ENCODE measurements at regions not wholly inside any gene's neighbourhood (a gene's known extent, or its start where the extent isn't known, plus 50 kb on each side); places are given as distances from the start of the nearest gene placed in this dataset.

DNA sequence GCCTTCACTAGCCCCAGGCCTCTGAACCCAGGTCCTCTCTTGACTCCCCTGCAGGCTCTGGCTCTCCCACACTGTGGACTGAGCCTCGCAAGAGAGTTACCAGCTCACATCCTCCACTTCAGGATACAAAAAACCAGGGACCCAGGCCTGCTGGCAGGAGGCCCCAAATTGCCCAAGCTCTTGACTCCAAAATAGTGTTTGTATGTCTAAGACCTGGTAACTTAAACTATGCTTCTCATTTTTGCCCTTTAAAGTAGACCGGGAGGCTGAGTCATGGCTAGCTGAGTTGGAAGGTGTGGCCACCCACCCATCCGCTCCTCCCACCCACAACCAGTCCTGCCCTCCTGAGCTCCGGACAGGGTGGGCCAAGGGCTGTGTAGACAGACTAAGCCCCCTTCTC is 250.0 kb downstream of the SOX9 start:
- TF ChIP-seq CTCF (IDR thresholded peaks at IDR 0.05; ENCODE audit: low read depth, low read length, missing control alignments), result no peak
- H3K4me3 ChIP-seq (ENCODE audit: low read depth, low read length), result no peak overlapping the region
- no peak for DNase-seq (ENCODE audit: low read depth)

DNA sequence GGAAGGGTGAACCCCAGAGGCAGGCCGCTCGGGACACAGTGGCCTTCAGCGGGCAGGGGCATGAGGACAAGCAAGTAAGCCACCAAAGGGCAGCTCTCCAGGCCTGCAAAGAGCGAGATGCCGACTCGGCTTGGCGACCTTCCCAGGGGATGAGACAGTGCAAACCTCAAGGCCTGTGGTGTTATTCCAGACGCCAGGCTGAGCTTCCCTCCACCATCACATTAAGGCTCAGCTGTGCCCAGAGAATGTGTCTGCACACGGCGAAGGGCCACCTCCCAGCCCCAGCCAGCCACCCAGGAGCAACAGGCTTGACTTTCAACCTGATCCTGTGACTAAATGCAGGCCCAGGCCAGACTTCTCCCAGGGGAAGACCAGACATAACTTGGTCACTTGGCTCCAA is 251.4 kb downstream of the SOX9 start:
- TF ChIP-seq CTCF (IDR thresholded peaks at IDR 0.05; ENCODE audit: low read depth, low read length, missing control alignments), result no peak
- H3K4me3 ChIP-seq (ENCODE audit: low read depth, low read length), result no peak overlapping the region
- DNase-seq (ENCODE audit: low read depth), result no peak

GRCh38 chr17:72373910-72374741 is 253.3 kb downstream of the SOX9 start:
- no peak overlapping the region for H3K4me3 ChIP-seq (ENCODE audit: low read depth, low read length)
- DNase-seq (ENCODE audit: low read depth), result no peak
- TF ChIP-seq CTCF (IDR thresholded peaks at IDR 0.05; ENCODE audit: low read depth, low read length, missing control alignments), result no peak

DNA sequence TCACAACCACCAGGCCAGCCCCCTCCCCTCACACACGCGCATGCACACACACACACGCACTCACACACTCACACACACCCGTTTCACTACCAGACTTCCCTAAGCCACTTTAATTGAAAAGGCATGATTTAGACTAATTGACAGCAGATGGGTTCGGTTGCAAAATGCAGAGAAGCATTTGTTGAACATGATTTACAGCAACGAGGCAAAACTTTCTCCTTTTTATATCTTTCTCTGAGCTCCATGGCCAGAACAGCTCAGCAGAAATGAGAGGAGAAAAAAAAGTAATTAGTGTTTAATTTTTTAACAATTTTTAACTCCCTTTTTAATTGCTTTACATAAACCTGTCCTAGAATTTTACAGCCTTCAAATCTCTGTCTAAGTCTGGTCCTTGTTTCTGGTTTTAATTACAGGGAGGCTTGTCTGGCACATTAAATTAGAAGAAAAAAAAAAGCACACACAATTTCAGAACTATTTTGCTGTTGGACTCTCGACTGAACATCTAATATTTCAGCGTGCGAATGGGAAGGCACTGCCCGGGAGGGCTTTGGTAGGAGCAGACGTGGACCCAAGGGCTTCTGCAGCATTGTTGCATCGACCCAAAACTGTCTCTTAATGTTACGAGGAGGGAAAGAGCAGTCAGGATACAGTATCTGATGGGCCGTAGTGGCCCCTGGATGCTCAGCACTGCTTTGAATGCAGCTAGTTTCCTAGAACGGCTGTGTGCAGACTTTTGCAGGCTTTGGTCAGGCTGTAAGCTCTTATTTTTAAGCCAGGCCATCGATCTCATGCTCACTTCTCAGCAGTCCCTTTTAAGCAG is 255.9 kb downstream of the SOX9 start:
- DNase-seq (ENCODE audit: low read depth), result no peak
- no peak overlapping the region for H3K4me3 ChIP-seq (ENCODE audit: low read depth, low read length)
- TF ChIP-seq CTCF (IDR thresholded peaks at IDR 0.05; ENCODE audit: low read depth, low read length, missing control alignments), result no peak

GRCh38 chr17:72378414-72379390 is 257.9 kb downstream of the SOX9 start:
- no peak overlapping the region for H3K4me3 ChIP-seq (ENCODE audit: low read depth, low read length)
- TF ChIP-seq CTCF (IDR thresholded peaks at IDR 0.05; ENCODE audit: low read depth, low read length, missing control alignments), result no peak
- DNase-seq (ENCODE audit: low read depth), result no peak

DNA sequence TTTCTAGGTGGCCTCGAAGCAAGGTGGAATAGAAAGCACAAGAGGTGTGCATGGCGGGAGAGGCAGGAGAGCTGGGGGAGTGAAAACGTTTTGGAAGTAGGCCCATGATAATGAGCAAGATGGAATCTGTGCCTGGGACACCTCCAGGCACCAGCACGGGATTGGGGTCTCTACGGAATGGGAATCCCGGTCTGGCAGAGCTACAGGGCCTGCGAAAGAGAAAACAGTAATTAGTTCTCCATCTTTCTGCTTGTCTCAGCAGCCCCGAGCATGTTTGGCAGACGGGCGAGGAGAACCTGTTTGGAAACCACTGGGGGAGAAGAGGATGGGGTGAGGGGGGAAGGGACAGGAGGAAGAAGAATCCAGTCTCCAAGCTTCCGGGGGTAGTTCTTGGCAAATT is 258.7 kb downstream of the SOX9 start:
- no peak overlapping the region for H3K4me3 ChIP-seq (ENCODE audit: low read depth, low read length)
- TF ChIP-seq CTCF (IDR thresholded peaks at IDR 0.05; ENCODE audit: low read depth, low read length, missing control alignments), result no peak
- no peak for DNase-seq (ENCODE audit: low read depth)

Measured in GM12864 (cell line).